Endothelial cell of umbilical vein (primary cell): ENCODE measurements at regions not wholly inside any gene's neighbourhood (a gene's known extent, or its start where the extent isn't known, plus 50 kb on each side); places are given as distances from the start of the nearest gene placed in this dataset.

Experiments
- BruUV-seq: library from RNA; stranded (reverse); fragments of 400-500 nt; replicated peaks from 2 replicates; lab custom pipeline; 2021; lab: Mats Ljungman, UMichigan
- CTCF ChIA-PET: fragments of 300-600, 350-600 bp; sonication (Branson Sonifier 250); formaldehyde crosslinking; loops from one replicate; lab custom pipeline; 2021; ENCODE audit warnings: antibody characterized with exemption, inconsistent platforms; lab: Charles Lee
- POLR2A ChIA-PET: fragments of 300-600, 350-600 bp; sonication (Branson Sonifier 250); formaldehyde crosslinking; loops from one replicate; lab custom pipeline; 2021; ENCODE audit warnings: antibody characterized with exemption, inconsistent platforms; lab: Charles Lee
- DNase-seq: peaks from one replicate; pipeline ENCODE4 v3.0.0-alpha.2; 2011; ENCODE audit warnings: low read depth, low spot score
- FAIRE-seq: peaks from 2 replicates; lab custom pipeline; 2011; peaks lifted over from hg19 to GRCh38; lab: Jason Lieb, UNC
- H2AFZ ChIP-seq: 2 replicates; pipeline ENCODE4 v1.6.0; 2012; ENCODE audit warnings: low read depth, low read length, control low read depth, inconsistent platforms
- H3K27ac ChIP-seq: 2 replicates; pipeline ENCODE4 v1.5.1; 2011; ENCODE audit warnings: low read depth, mild to moderate bottlenecking, control low read depth, low read length, moderate library complexity; ENCODE audit not compliant: insufficient read depth
- H3K27me3 ChIP-seq, 2 experiments: 2 replicates each; pipeline versions ENCODE4 v1.6.0 to v1.6.1; 2011; ENCODE audit warnings: low read length in 2 of 2, mixed read lengths in 1 of 2; ENCODE audit not compliant: control insufficient read depth in 2 of 2, insufficient read depth in 2 of 2
- H3K36me3 ChIP-seq, 2 experiments: 2 replicates in 1 of 2; 3 replicates in 1 of 2; pipeline ENCODE4 v1.5.1; 2011; ENCODE audit warnings: low read length in 2 of 2, mild to moderate bottlenecking in 1 of 2, moderate library complexity in 1 of 2; ENCODE audit not compliant: control insufficient read depth in 2 of 2, insufficient read depth in 2 of 2; ENCODE audit errors: extremely low read depth in 1 of 2
- H3K4me1 ChIP-seq: 3 replicates; pipeline ENCODE4 v1.5.1; 2011; ENCODE audit warnings: mild to moderate bottlenecking, low read length; ENCODE audit not compliant: control insufficient read depth, insufficient read depth; ENCODE audit errors: extremely low read depth
- H3K4me2 ChIP-seq: 2 replicates; pipeline ENCODE4 v1.6.1; 2011; ENCODE audit warnings: low read length, control low read depth, mixed read lengths; ENCODE audit not compliant: insufficient read depth
- H3K4me3 ChIP-seq, 3 experiments: fragments of 200-600 bp in 1 of 3; sonication (generic), shearing (Covaris generic) in 1 of 3; replicated peaks in 1 of 3; 2 replicates each; pipeline ENCODE4 v1.5.1; 2011 to 2016; ENCODE audit warnings: control low read depth in 3 of 3, low read length in 3 of 3, mild to moderate bottlenecking in 2 of 3, inconsistent platforms in 1 of 3, low read depth in 1 of 3, moderate library complexity in 1 of 3; ENCODE audit not compliant: insufficient read depth in 1 of 3
- H3K79me2 ChIP-seq: 2 replicates; pipeline ENCODE4 v1.6.0; 2012; ENCODE audit warnings: low read length, inconsistent platforms; ENCODE audit not compliant: control insufficient read depth, insufficient read depth
- H3K9ac ChIP-seq: replicated peaks from 2 replicates; pipeline ENCODE3; 2011; ENCODE audit warnings: low read length, control low read depth; ENCODE audit not compliant: insufficient read depth; ENCODE audit errors: extremely low read depth
- H3K9me1 ChIP-seq: replicated peaks from 3 replicates; pipeline ENCODE4 v1.6.0; 2011; ENCODE audit warnings: mild to moderate bottlenecking, low read length; ENCODE audit not compliant: control insufficient read depth, insufficient read depth; ENCODE audit errors: extremely low read depth
- H3K9me3 ChIP-seq: replicated peaks from 2 replicates; pipeline ENCODE4 v1.5.1; 2012; ENCODE audit warnings: low read length, inconsistent platforms; ENCODE audit not compliant: control insufficient read depth, insufficient read depth
- H4K20me1 ChIP-seq: replicated peaks from 2 replicates; pipeline ENCODE3; 2011; ENCODE audit warnings: mild to moderate bottlenecking, low read length; ENCODE audit not compliant: control insufficient read depth, insufficient read depth; ENCODE audit errors: extremely low read depth
- EZH2 ChIP-seq: IDR thresholded peaks from 2 replicates; pipeline ENCODE4 v1.6.1; 2012; ENCODE audit warnings: borderline replicate concordance, low read depth, mild to moderate bottlenecking, moderate library complexity, low read length, inconsistent platforms; ENCODE audit not compliant: severe bottlenecking
- FOS ChIP-seq: IDR thresholded peaks from 2 replicates; pipeline ENCODE4 v1.6.1; 2011; ENCODE audit warnings: mild to moderate bottlenecking, low read length, moderate library complexity, borderline replicate concordance; ENCODE audit not compliant: insufficient read depth
- GATA2 ChIP-seq: IDR thresholded peaks from 2 replicates; pipeline ENCODE4 v1.7.0; 2011; ENCODE audit warnings: low read depth, mild to moderate bottlenecking, moderate library complexity, mixed read lengths, low read length; ENCODE audit not compliant: insufficient read length, insufficient read depth
- JUN ChIP-seq: IDR thresholded peaks from 2 replicates; pipeline ENCODE4 v1.6.1; 2011; ENCODE audit warnings: borderline replicate concordance, low read depth; ENCODE audit not compliant: insufficient read length, insufficient read depth
- MAX ChIP-seq: IDR thresholded peaks from 2 replicates; pipeline ENCODE4 v1.6.1; 2011; ENCODE audit not compliant: insufficient read depth, insufficient read length
- MYC ChIP-seq: IDR thresholded peaks from one replicate; pipeline ENCODE4 v1.6.1; 2011; ENCODE audit warnings: mild to moderate bottlenecking, low read depth, low read length
- POLR2A ChIP-seq: IDR thresholded peaks from 2 replicates; pipeline ENCODE4 v1.6.1; 2012; ENCODE audit warnings: low read depth, mild to moderate bottlenecking, control low read depth, low read length
- POLR2AphosphoS5 ChIP-seq: IDR thresholded peaks from 2 replicates; pipeline ENCODE4 v1.6.1; 2012; ENCODE audit warnings: low read depth, mild to moderate bottlenecking, control low read depth, low read length, moderate library complexity; ENCODE audit not compliant: insufficient read depth
- dilution Hi-C: fragments of 300-500 bp; cut with MboI; formaldehyde crosslinking; loops from one replicate; pipeline ENCODE4 v1.15.0; 2019; ENCODE audit warnings: low sequenced_read_pairs; ENCODE audit not compliant: extremely low pct_ligation_motif_present
- intact Hi-C: fragments of 100-400 bp; cut with micrococcal nuclease; formaldehyde crosslinking; loops from one replicate; pipeline ENCODE4 v1.10.0; 2022
- TF ChIP-seq, protein P1 (sequence below), 2 donors: IDR thresholded peaks; 1 replicate in 1 of 2; 2 replicates in 1 of 2; pipeline ENCODE4 v1.5.1; 2011; ENCODE audit warnings: low read length in 2 of 2, mild to moderate bottlenecking in 2 of 2, moderate library complexity in 2 of 2, control low read depth in 1 of 2, inconsistent platforms in 1 of 2, low read depth in 1 of 2; ENCODE audit not compliant: insufficient read depth in 1 of 2; ENCODE audit errors: extremely low read depth in 1 of 2

DNA sequence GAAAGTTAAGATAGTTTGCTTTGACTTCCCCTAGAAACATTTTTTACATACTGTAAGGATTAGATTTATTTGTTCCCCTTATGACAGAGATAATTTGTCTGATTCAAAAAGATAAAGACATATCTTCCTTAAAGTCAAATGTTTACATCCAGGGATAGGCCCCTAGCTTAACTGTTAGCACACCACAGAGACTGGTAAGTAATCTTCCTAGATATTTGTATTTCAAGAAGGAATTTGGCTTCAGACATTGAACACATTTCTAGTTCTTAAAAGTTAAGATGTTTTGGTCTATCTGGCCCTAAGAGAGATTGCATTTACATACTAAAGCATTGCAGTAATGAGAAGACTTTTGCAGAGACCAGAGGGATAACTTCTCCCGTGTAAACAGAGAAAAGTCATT is 1201.1 kb upstream of the GJE1 start:
- no peak for DNase-seq
- H4K20me1 ChIP-seq, result no peaks in the 10 kb centered on the region
- dilution Hi-C loops, result no loop called here
- intact Hi-C loops, result no loop called here
- H3K9me1 ChIP-seq, result no peaks in the 10 kb centered on the region
- no peak overlapping the region for H3K4me2 ChIP-seq
- H3K27ac ChIP-seq, result no peak overlapping the region
- BruUV-seq, result no TSS peak
- H3K4me3 ChIP-seq, result no peak overlapping the region
- FAIRE-seq, result no peak
- no peaks in the 10 kb centered on the region for H3K9me3 ChIP-seq
- H3K27me3 ChIP-seq, result no peaks in the 10 kb centered on the region
- ChIA-PET POLR2A (no interaction called here), CTCF (interaction anchor here (1.4 kb wide), 1 partner anchor 1562 kb away, joined by 4 read pairs; no protein-coding TSS in a partner anchor)
- no peaks in the 10 kb centered on the region for H3K79me2 ChIP-seq
- TF ChIP-seq JUN (no peak), GATA2 (no peak), MAX (no peak), FOS (no peak), POLR2A (no peak), POLR2AphosphoS5 (no peak), MYC (no peak), EZH2 (no peak)
- TF ChIP-seq, protein P1, sequence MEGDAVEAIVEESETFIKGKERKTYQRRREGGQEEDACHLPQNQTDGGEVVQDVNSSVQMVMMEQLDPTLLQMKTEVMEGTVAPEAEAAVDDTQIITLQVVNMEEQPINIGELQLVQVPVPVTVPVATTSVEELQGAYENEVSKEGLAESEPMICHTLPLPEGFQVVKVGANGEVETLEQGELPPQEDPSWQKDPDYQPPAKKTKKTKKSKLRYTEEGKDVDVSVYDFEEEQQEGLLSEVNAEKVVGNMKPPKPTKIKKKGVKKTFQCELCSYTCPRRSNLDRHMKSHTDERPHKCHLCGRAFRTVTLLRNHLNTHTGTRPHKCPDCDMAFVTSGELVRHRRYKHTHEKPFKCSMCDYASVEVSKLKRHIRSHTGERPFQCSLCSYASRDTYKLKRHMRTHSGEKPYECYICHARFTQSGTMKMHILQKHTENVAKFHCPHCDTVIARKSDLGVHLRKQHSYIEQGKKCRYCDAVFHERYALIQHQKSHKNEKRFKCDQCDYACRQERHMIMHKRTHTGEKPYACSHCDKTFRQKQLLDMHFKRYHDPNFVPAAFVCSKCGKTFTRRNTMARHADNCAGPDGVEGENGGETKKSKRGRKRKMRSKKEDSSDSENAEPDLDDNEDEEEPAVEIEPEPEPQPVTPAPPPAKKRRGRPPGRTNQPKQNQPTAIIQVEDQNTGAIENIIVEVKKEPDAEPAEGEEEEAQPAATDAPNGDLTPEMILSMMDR (IDR thresholded peaks at IDR 0.05; ENCODE audit: extremely low read depth in 1 of 2, insufficient read depth in 1 of 2, low read depth in 1 of 2, low read length in 2 of 2), result no peak
- no peak overlapping the region for H2AFZ ChIP-seq
- no peaks in the 10 kb centered on the region for H3K36me3 ChIP-seq
- no peaks in the 10 kb centered on the region for H3K4me1 ChIP-seq
- H3K9ac ChIP-seq, result no peak overlapping the region
